SH-SY5Y (cell line): ENCODE measurements at regions not wholly inside any gene's neighbourhood (a gene's known extent, or its start where the extent isn't known, plus 50 kb on each side); places are given as distances from the start of the nearest gene placed in this dataset.

Experiments
- GATA2 ChIP-seq: IDR thresholded peaks from 2 replicates; pipeline ENCODE4 v1.6.1; 2011; ENCODE audit warnings: mild to moderate bottlenecking, low read depth, low read length
- GATA3 ChIP-seq: IDR thresholded peaks from 2 replicates; pipeline ENCODE4 v1.6.1; 2011; ENCODE audit warnings: low read depth, mild to moderate bottlenecking, low read length, moderate library complexity

GRCh38 chr10:106082865-106083264 lies 1081.6 kb downstream of the SORCS1 start:
- TF ChIP-seq GATA2: no peak
- TF ChIP-seq GATA3: no peak
